ENCODE measurements at regions not wholly inside any gene's neighbourhood (a gene's known extent, or its start where the extent isn't known, plus 50 kb on each side); places are given as distances from the start of the nearest gene placed in this dataset.

DNA sequence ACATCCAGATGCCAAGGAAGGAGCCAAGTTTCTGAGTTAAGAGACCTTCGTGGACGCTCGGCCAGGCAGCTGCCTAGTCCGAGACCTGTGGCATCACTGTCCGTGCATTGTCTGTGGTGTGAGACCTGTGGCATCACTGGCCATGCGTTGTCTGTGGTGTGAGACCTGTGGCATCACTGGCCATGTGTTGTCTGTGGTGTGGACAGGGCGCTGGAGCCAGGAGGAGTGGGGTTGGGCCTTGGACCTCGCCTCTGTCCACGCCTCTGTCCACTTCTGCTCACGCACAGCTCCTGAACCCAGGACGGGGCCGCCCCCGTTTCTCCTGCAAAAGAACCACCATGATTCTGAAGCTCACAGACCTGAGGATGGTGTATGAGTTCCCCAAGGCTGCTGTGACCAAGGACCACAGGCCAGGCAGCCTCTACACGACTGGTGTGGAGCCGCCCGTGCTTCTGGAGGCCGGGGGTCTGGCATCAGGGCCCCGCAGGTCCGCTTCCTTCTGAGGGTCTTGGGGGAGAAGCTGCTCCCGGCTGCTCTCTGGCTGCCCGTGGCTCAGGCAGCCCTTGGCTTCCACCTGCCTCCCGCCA, 1218.3 kb downstream of the BRD1 start (continued):
- no peak for TF ChIP-seq ZNF462 (CRISPR knock-in tag; IDR thresholded peaks at IDR 0.05)
- TF ChIP-seq CREB1 (CRISPR knock-in tag; IDR thresholded peaks at IDR 0.05; ENCODE audit: low read depth) = no peak
- TF ChIP-seq ZNF331 (CRISPR knock-in tag; IDR thresholded peaks at IDR 0.05; ENCODE audit: low read depth) = no peak

- Mint-ChIP-seq H3K27me3 (ENCODE audit: insufficient read depth, low read depth, poor library complexity) (peaks cover 10% of the 10 kb centered on the region), H3K36me3 (ENCODE audit: low read depth) (peaks cover 15% of the 10 kb centered on the region), H3K9me3 (peaks cover 13% of the 10 kb centered on the region), H3K4me3 (no peak overlapping the region), H3K4me1 (peaks cover 5% of the 10 kb centered on the region; the same call in 1 of the 3 replicates), H3K27ac (no peak overlapping the region)
- Histone ChIP-seq H3F3A (replicated peaks; ENCODE audit: low read depth) (no peaks in the 10 kb centered on the region), H3K9me2 (ENCODE audit: insufficient read depth) (no peaks in the 10 kb centered on the region), H2AFZ (no peak overlapping the region), H3K27me3 (ENCODE audit: insufficient read depth) (no peaks in the 10 kb centered on the region), H3K79me2 (replicated peaks; ENCODE audit: insufficient read depth) (no peaks in the 10 kb centered on the region), H4K20me1 (replicated peaks; ENCODE audit: insufficient read depth) (no peaks in the 10 kb centered on the region), H3K27ac (ENCODE audit: low read depth) (no peak overlapping the region), H3K36me3 (ENCODE audit: insufficient read depth) (no peaks in the 10 kb centered on the region), H3K4me1 (ENCODE audit: insufficient read depth) (no peaks in the 10 kb centered on the region), H3K4me2 (no peak overlapping the region), H3K4me3 (no peak overlapping the region)
- DNase-seq (ENCODE audit: low spot score) (no peak), ATAC-seq (no peak)
- TF ChIP-seq ZNF462 (CRISPR knock-in tag; IDR thresholded peaks at IDR 0.05) (no peak), ZNF114 (CRISPR knock-in tag; IDR thresholded peaks at IDR 0.05) (no peak), ZNF331 (CRISPR knock-in tag; IDR thresholded peaks at IDR 0.05; ENCODE audit: low read depth) (no peak), EZH2phosphoT487 (IDR thresholded peaks at IDR 0.05; ENCODE audit: unreplicated experiment) (no peak), CTCF (conservative IDR thresholded peaks at IDR 0.05; ENCODE audit: low read depth in 2 of 2) (no peak)
Observed at GRCh38 chr22:48607901-48608662, 1219.6 kb downstream of the BRD1 start.

Data from GM23338 (cell line).